ENCODE measurements at regions not wholly inside any gene's neighbourhood (a gene's known extent, or its start where the extent isn't known, plus 50 kb on each side); places are given as distances from the start of the nearest gene placed in this dataset.

DNA sequence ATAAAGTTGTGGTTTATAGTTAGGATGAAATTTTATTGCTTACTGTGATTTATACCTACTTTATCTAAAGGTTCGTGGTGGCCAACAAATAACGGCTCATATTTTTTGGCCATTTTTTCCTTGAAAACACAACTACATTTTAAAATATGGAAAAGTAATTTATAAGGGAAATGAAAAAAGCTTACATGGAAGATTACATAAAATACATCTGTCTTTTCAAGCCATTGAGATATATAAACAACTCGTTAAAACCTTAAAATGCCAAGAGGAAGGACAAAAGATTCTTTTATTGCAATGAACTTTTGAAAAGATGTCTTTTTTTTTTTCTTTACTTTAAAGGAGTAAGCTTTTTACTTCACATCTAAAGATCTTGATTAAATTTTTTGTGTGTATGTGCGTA, 55.4 kb upstream of the EYA4 start:
- no peak overlapping the region for H3K4ac ChIP-seq (ENCODE audit: low read depth, low read length)
- no peak overlapping the region for H2AK5ac ChIP-seq (ENCODE audit: insufficient read length, low read length)
- H3K27me3 ChIP-seq (ENCODE audit: insufficient read depth, low read length): no peaks in the 10 kb centered on the region
- H3K23ac ChIP-seq (ENCODE audit: insufficient read length, low read depth, low read length): no peak overlapping the region
- no peak overlapping the region for H3T11ph ChIP-seq (ENCODE audit: low read length)
- no peak overlapping the region for H3K27ac ChIP-seq (ENCODE audit: insufficient read length, low read depth, low read length)
- H4K5ac ChIP-seq (ENCODE audit: insufficient read length, low read depth, low read length): no peak overlapping the region
- H2AFZ ChIP-seq (ENCODE audit: low read length): no peak overlapping the region
- H2BK15ac ChIP-seq (ENCODE audit: low read depth, low read length): no peak overlapping the region
- H2BK20ac ChIP-seq (ENCODE audit: low read depth, low read length, poor library complexity, severe bottlenecking): no peak overlapping the region
- H3K9ac ChIP-seq (ENCODE audit: extremely low read depth, insufficient read length, low read length): no peak overlapping the region
- H4K20me1 ChIP-seq (ENCODE audit: control insufficient read depth, insufficient read depth, insufficient read length): no peaks in the 10 kb centered on the region
- H3K79me2 ChIP-seq (ENCODE audit: insufficient read depth, low read length): no peaks in the 10 kb centered on the region
- H3K4me2 ChIP-seq (ENCODE audit: insufficient read depth, insufficient read length, low read length): no peak overlapping the region
- no peak overlapping the region for H2BK12ac ChIP-seq (ENCODE audit: insufficient read length, low read depth, low read length)
- no peak overlapping the region for H3K56ac ChIP-seq (ENCODE audit: insufficient read length, low read depth, low read length)
- no peak overlapping the region for H3K18ac ChIP-seq (ENCODE audit: insufficient read length, low read depth, low read length)
- no peaks in the 10 kb centered on the region for H3K9me3 ChIP-seq (ENCODE audit: control insufficient read depth, low read depth, low read length)
- no peaks in the 10 kb centered on the region for H3K23me2 ChIP-seq (ENCODE audit: insufficient read length, low read depth, low read length, poor library complexity, severe bottlenecking)
- DNase-seq: no peak
- no peak overlapping the region for H4K91ac ChIP-seq (ENCODE audit: insufficient read length, low read depth, low read length)
- TF ChIP-seq, protein P1, sequence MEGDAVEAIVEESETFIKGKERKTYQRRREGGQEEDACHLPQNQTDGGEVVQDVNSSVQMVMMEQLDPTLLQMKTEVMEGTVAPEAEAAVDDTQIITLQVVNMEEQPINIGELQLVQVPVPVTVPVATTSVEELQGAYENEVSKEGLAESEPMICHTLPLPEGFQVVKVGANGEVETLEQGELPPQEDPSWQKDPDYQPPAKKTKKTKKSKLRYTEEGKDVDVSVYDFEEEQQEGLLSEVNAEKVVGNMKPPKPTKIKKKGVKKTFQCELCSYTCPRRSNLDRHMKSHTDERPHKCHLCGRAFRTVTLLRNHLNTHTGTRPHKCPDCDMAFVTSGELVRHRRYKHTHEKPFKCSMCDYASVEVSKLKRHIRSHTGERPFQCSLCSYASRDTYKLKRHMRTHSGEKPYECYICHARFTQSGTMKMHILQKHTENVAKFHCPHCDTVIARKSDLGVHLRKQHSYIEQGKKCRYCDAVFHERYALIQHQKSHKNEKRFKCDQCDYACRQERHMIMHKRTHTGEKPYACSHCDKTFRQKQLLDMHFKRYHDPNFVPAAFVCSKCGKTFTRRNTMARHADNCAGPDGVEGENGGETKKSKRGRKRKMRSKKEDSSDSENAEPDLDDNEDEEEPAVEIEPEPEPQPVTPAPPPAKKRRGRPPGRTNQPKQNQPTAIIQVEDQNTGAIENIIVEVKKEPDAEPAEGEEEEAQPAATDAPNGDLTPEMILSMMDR (conservative IDR thresholded peaks at IDR 0.05): no peak
- H3K27me3 Mint-ChIP-seq (ENCODE audit: low read depth): no peaks in the 10 kb centered on the region
- H3K9me3 Mint-ChIP-seq: no peaks in the 10 kb centered on the region
- no peak overlapping the region for H2BK120ac ChIP-seq (ENCODE audit: low read depth, low read length, poor library complexity, severe bottlenecking)
- no peak overlapping the region for H4K8ac ChIP-seq (replicated peaks; ENCODE audit: insufficient read length, low read depth, low read length)
- no peak overlapping the region for H3K4me3 Mint-ChIP-seq
- H2BK5ac ChIP-seq (ENCODE audit: insufficient read length, low read length): no peak overlapping the region
- no peak overlapping the region for H3K27ac Mint-ChIP-seq
- WGBS (ENCODE audit: extremely low coverage, insufficient read length, low lambda C conversion rate): no CpG with 5 or more reads among the region's 4 CpGs
- H3K4me1 ChIP-seq (ENCODE audit: insufficient read depth, low read length): peaks cover 3% of the 10 kb centered on the region; the same call in 1 of the 2 replicates
- H3K79me1 ChIP-seq (ENCODE audit: insufficient read depth, low read depth, low read length, poor library complexity, severe bottlenecking): no peaks in the 10 kb centered on the region
- H3K36me3 Mint-ChIP-seq (ENCODE audit: insufficient read depth in 1 of 3, low read depth in 3 of 3): no peaks in the 10 kb centered on the region
- peaks cover 16 to 18% of the 10 kb centered on the region in 2 experiments for H3K4me1 Mint-ChIP-seq
- H3K14ac ChIP-seq (ENCODE audit: insufficient read depth, low read length): no peak overlapping the region
